NCI-H187 (cell line): ENCODE measurements at regions not wholly inside any gene's neighbourhood (a gene's known extent, or its start where the extent isn't known, plus 50 kb on each side); places are given as distances from the start of the nearest gene placed in this dataset.

Experiments used
- DNase-seq, 2 experiments: peaks; one replicate each; lab custom pipeline; 2025; lab: John Stamatoyannopoulos, UW

DNA sequence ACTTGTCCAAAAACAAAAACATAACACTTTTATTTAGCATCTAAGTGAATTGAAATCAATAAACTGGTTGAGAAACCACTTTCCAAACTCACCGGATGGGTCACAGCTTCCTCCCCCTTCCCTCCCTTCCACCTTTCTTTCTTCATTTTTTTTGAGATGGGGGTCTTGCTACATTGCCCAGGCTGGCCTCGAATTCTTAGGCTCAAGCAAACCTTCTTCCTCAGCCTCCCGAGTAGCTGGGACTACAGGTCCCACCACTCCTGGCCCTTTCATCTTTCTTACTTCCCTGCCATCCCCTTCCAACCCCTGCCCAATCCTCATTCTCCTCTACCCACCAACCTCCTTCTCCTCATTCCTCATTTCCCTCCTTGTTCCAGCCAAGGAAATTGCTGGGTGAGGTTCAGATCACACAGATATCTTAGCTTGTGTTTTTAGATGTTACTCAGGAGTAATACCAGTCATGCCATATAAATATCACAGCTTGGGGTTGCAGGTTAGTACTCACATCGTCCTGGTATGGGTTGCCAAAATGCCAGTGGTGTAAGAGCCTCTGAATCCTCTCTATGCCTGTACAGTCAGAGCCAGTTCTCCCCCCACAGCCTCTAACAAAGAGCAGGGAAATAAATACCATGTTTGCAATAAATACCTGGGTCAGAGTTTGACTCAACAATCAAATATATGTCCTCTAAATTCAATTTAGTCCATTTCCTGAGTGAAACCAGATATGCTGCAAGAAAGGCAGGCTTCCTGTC, 132.7 kb upstream of the NDUFV2 start:
- no peak for DNase-seq

- no peak for DNase-seq
Observed at GRCh38 chr18:8970843-8971242, 131.7 kb upstream of the NDUFV2 start.

GRCh38 chr18:8972116-8972515, 130.4 kb upstream of the NDUFV2 start:
- DNase-seq, result peak; percentile 38 to 50

GRCh38 chr18:8974279-8974678, 128.2 kb upstream of the NDUFV2 start:
- no peak for DNase-seq

GRCh38 chr18:8974696-8975095, 127.8 kb upstream of the NDUFV2 start:
- no peak for DNase-seq

DNA sequence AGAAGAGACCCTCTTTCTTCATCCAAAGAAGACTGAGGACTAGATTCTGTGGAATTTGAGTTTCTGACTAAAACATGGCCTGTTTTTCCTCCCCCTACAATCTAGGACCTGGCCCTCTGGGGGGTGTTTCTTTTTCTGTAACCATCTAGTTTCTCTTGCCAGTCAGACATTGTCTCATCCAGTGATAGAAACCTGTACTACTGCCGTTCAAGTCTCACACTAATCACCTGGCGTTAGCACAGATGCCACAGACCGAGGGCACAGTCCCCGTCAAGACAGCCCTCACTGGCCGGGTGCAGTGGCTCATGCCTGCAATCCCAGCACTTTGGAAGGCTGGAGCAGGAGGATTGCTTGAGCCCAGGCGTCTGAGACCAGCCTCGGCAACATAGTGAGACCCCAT, 126.9 kb upstream of the NDUFV2 start:
- no peak for DNase-seq

GRCh38 chr18:8976606-8977005, 125.9 kb upstream of the NDUFV2 start:
- no peak for DNase-seq

GRCh38 chr18:8977166-8977565, 125.3 kb upstream of the NDUFV2 start:
- no peak for DNase-seq

DNA sequence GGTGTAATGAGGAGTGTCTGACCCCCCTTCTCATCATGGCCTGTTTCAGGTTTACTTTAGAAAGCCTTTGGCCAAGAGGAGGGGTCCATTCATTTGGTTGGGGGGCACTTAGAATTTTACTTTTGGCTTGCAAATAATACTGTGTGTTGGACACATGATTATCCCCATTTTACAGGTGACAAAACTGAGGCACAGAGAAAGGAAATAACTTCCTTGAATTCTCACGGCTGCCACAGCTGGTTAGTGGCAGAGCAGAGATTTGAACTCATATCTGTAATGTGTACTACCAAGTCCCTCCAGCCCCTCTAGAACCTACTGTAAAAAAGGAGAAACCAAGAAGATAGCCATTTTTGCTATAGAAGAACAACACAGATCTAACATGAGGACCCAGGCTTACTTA, 124.8 kb upstream of the NDUFV2 start:
- DNase-seq, result no peak

GRCh38 chr18:8978394-8978793, 124.1 kb upstream of the NDUFV2 start:
- DNase-seq, result no peak

- no peak for DNase-seq
Observed at GRCh38 chr18:8979258-8979988, 123.1 kb upstream of the NDUFV2 start.

GRCh38 chr18:8980496-8980895, 122.0 kb upstream of the NDUFV2 start:
- no peak for DNase-seq

DNA sequence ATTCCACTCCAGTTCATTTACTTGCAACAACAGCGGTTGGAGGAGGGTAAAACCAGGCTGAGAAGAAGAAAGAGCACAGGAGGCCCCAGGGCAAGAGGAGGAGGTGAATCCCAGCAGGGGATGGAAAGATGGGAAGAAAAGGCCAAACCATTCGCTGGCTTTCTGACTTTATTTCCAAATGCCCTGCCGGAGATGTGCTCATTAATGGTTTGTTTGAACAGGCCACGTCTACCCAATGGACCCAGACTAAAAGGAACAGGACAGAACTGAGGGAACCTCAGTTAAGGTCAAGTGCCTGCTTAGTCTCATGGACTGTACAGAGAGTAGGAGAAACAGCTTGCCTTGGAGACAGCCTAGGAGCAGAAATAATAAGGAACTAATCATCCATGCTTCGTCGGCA, 121.6 kb upstream of the NDUFV2 start:
- DNase-seq, result no peak

DNA sequence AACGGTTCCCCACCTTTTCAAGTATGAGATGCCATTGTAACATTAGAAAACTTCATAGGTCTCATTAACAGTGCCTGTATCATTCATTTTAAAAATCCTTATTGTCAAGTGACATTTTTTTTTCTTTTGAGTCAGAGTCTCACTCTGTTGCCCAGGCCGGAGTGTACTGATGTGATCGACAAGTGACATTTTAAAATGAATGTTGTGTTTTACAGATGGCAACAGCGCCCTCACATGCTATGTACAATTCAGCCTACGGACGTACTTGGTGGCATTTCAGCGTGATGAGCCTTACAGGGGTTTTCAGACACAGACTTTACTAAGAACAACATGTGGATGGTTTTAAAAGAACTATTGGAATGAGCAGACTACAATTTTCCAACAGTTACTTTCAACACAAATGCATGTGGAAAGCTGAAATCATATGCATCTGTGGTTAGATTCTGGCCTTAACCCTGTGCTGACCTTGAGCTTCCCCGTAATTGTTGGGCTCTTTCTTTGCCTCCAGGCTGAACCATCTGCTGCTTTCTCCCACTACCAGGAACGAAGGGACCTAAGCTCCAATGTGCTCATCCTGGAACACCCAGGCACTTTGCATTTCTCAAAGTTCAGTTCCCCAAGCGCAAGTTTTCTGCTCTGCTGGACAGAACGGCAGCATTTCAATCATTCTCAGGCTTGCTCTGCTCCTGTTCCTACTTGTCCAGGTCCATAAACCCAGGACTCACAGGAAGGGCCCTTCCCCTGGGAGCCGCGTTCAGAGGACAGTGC, 119.9 kb upstream of the NDUFV2 start:
- DNase-seq, result no peak

DNA sequence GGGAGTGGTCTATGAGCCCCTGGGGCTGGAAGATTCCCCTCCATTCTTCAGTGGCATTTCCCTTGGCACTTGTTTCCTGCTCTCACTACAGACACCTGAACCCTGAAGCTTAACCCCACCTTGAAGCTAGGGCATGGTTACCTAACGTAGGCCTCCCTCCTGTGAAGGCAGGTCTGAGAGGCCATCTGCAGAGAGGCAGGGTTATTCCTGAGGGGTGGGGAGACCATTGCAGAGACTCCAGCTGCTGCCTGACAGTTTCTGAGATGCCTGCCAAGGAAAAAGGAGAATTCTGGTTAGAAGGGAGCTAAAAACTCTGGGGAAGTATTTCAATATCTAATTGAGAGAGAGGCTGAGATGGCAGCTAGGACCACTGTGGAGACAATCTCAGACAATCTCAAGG, 119.3 kb upstream of the NDUFV2 start:
- no peak for DNase-seq

DNA sequence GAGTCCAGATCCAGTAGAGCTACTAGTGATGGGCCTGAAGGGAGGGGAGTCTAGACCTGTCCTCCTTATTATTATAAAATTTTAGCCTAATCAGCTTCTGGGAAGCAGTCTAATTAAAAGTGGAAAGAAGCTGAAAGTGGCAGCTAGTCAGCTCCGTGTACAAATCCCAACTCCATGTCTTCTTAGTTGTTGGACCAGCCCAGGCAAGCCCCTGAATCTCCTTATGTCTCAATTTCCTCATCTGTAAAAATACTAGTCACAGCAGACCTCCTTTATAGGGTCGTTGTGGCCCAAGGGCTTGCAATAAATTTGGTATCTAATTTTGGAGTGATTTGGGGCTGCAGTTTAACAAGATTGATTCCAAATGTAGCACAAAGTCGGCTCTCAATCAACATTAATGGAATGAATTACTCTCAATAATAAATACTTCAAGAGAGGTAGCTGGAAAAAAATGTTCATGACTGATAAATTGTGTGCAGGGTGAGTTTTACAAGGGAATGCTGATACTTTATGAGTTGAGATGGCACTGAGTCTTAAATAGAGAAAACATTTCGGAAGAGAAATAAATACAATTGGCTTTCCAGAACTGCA, 118.3 kb upstream of the NDUFV2 start:
- DNase-seq, result no peak

GRCh38 chr18:8987241-8987640, 115.3 kb upstream of the NDUFV2 start:
- DNase-seq, result no peak

DNA sequence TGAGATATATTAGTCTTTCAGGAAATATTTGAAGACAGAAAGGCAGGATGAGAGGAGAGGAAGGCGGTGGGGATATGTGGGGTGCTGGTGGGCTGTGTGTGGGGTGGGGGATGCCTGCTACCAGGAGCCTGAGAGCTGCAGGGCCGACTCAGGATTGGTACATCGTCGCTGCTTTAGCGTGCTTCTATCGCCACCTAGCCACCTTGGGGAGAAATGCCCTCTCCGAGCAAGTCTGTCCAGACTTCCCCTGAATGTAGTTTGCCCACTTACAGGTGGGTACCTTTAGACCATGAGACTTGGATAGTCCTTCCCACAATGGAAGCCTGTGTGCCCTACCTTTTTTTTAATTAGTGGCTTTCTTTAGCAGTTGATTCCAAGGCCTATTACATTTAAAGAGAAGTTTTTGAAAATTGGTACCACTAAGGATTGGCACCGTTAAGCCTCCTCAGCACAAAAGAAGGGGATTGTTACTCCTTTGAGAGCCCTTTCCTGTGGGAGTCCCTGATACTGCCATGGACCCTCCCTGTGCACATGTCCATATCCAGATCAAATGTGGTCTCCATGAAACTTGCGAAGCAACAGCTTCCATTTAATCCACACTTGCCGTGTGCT, 114.1 kb upstream of the NDUFV2 start:
- peak in 1 of 2 experiments; percentile 1 for DNase-seq

DNA sequence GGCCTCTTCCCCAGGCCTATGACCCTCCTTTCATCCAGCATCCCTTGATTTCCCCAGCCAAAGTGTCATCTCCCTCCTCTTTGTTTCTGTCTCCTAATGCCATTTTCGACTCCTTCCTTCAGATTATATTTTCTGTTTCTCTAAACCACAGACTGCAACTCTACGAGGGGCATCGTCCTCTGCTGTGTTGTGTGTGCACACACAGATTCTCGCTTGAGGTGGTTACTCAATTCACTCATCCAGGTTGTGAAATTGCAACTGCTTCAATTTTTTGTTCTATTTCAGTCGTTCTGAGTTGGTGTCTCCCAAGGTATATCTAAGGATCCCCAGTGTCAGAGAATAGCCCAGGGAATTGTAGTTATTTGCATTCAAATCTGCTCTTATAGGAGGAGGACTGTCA, 113.5 kb upstream of the NDUFV2 start:
- DNase-seq, result no peak

- no peak for DNase-seq
Observed at GRCh38 chr18:8989855-8990254, 112.6 kb upstream of the NDUFV2 start.

GRCh38 chr18:8990276-8991031, 112.0 kb upstream of the NDUFV2 start:
- DNase-seq, result no peak
